ENCODE measurements at regions not wholly inside any gene's neighbourhood (a gene's known extent, or its start where the extent isn't known, plus 50 kb on each side); places are given as distances from the start of the nearest gene placed in this dataset.

GRCh38 chr14:76675046-76675445 lies 86.2 kb upstream of the VASH1 start:
- TF ChIP-seq CTCF (IDR thresholded peaks at IDR 0.05; ENCODE audit: low read length) (no peak), EZH2phosphoT487 (IDR thresholded peaks at IDR 0.05; ENCODE audit: low read length) (no peak), EZH2 (optimal IDR thresholded peaks at IDR 0.05; ENCODE audit: low read depth, low read length) (no peak)

Measured in MM.1S (cell line).